Stimulated activated naive CD8-positive, alpha-beta T cell treated with anti-CD3 and anti-CD28 coated beads, Interleukin-15, Interleukin-2, amounts not matched to agents 100 U/mL and 50 U/mL, for 24 hours (primary cell): ENCODE measurements at regions not wholly inside any gene's neighbourhood (a gene's known extent, or its start where the extent isn't known, plus 50 kb on each side); places are given as distances from the start of the nearest gene placed in this dataset.

ENCODE experiments used
- ATAC-seq: fragments of 150-1000 bp; cut with Tn5 transposase; one replicate; pipeline ENCODE4 v1.10.0; 2021
- DNase-seq: peaks from one replicate; pipeline ENCODE4 v3.0.0; 2021

DNA sequence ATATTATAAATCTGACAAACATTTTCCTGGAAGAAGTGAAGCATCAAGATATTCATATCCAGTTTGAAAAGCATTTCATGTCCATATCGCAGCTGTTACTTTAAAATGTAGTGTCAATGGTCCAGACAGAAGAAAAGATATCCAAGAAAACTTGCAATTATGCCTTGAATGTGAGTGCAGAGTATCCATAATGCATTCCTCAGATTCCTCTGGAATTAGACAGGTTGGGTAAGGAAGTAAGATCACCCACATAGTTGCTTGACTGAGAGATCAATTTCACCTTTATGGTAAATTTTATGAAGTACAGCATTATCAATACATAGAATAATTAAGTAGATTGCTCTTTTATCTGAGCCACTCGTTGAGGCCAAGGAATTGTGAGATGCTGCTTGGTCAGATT, 327.0 kb upstream of the SLITRK5 start:
- ATAC-seq = no peak

DNA sequence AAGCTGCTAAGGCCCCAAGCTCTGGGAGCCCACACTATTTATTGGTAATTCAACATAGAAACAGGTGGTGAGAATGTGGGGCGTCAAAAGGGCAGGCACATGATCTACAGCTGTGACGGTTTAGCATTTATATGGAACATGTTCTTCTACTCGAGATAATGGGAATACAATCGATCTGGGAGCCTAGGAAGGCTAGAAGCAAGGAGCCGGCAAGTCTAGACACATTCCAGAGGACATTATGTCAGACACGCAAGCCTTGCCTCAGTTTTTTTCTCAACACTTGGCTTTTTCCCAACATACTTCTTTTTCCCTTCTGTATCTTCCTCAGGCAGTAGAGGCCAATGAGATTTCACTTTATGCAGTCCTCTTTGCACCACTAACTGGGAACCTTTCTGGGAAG, 315.7 kb upstream of the SLITRK5 start:
- no peak for DNase-seq
- no peak for ATAC-seq

More for the DNA sequence above, 327.0 kb upstream of the SLITRK5 start:
- DNase-seq = no peak

DNA sequence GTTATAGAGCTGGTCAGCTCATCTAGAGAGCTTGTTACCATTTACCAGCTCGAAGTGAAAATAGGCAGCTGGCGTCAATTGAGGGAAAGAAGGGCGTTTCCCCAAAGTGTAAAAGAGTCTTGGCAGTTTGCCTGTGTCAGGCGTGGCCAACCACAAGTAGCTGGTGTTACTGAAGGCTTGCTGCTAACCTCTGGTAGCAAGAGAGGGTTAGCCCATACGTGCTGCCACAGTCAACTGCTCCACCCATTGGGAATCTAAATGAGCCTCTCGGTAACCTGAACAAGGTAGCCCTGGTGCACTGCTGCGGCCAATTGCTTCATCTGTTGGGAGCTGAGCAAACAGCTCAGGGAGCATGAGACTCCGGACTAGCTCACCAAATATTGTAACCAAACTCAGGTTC, 314.9 kb upstream of the SLITRK5 start:
- DNase-seq (no peak), ATAC-seq (no peak)

DNA sequence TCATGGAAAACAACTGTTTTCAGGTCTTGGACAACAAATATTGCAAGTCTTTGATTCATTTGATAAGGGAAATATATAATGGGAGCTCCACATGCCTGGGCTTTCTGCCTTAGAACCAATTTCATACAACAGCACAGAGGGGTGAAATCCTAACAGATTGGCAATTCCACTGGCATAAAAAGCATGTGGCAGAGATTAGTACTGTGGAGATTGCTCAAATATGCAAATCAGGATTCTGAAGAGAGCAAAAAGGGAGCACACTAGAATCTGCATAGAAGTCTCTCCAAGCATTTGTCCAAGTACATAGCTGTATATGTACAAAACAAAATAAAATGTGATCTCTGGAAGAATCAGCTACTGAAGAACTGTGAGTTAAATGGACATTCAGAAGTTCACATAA, 312.9 kb upstream of the SLITRK5 start:
- ATAC-seq = no peak

DNA sequence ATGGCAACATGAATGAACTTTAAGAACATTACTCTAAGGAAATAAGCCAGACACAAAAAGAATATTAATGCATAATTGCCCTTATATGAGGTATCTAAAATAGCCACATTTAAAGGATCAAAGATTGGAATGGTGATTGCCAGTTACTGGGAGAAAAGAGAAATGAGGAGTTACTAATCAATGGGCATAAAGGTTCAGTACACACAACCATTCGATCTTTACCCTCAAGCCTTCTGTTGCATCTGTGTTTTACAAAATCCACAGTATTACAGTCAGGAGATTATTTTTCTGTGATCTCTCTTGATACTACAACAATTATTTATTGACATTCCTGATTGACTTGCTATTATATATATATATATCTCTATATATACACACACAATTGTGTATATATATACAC, 310.0 kb upstream of the SLITRK5 start:
- ATAC-seq = no peak
- no peak for DNase-seq

More for the DNA sequence above, 312.9 kb upstream of the SLITRK5 start:
- no peak for DNase-seq

DNA sequence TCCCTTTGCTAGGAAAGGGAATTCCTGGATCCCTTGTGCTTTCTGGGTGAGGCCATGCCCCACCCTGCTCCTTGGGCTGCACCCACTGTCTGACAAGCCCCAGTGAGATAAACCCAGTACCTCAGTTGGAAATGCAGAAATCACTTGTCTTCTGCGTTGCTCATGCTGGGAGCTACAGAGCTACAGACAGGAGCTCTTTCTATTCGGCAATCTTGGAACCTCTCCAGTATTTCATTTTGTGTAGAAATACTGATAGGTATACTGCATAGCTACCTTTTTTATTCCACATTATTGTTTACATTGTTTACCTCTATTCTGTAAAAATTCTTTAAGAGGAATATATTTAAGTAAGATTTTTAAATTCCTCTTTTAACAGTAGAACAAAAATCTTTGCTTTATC, 302.5 kb upstream of the SLITRK5 start:
- no peak for ATAC-seq
- DNase-seq = no peak

DNA sequence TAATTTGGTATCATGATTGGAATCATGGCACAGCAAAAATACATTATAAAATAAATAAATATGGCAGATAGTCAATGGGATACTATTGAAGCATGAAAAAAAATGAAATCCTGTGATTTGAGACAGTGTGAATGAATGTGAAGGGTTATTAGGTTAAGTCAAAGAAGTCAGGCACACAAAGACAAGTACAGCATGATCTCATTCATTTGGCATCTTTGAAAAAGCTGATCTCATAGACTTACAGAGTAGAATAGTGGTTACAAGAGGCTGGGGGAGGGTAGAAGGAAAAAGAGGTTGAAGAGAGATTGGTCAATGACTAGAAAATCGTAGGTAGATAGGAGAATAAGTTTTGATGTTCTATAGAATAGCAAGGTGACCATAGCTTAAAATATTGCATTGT, 295.1 kb upstream of the SLITRK5 start:
- ATAC-seq (no peak), DNase-seq (no peak)

DNA sequence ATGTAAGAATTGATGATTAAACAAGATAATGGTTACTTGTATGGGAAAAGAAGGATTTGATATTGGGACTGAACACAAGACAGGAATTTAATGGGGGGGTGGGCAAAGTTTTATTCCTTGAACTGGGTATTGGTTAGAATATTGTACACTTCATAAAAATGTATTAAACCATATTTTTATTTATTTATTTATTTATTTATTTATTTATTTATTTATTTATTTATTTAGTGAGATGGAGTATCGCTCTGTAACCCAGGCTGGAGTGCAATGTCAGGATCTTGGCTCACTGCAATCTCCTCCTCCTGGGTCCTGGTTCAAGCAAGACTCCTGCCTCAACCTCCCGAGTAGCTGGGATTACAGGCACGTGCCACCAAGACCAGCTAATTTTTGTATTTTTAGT, 287.1 kb upstream of the SLITRK5 start:
- ATAC-seq (no peak), DNase-seq (no peak)

DNA sequence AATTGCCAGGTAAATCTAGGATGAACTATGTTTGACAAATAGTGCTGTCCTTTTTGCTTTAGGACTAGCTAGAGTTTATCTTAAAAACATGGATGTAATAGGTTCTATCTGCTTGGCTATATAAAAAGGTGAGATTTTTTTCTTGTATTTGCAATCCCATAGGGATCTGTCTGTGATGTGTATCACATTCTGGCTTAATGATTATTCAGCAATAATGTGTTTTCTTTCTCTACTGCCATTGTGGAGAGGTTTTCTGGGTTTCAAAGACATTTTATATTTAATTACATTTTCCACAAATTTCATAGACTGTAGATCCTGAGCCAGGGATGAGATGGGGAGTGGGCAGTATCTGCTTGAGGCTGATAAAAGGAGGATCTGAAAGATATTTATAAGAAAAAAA, 277.8 kb upstream of the SLITRK5 start:
- no peak for ATAC-seq
- DNase-seq = no peak

DNA sequence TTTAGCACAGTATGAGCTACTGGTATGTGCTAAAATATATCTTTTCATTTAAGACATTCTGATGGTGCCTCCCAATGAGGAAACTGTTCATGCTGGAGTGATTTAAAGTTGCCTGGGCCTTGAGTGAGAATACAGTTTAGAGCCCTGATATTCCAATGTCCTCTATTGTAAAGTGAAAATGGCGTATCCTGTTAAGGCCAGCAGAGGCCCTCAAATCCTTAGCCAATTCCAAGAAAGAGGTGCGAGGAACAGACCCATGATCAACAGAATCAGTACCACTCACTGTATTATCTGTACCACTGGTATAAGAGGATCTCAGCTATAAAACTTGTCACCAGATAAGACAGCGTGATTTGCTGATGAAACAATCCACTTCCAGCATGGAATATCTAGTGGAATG, 273.1 kb upstream of the SLITRK5 start:
- no peak for DNase-seq
- ATAC-seq = no peak

DNA sequence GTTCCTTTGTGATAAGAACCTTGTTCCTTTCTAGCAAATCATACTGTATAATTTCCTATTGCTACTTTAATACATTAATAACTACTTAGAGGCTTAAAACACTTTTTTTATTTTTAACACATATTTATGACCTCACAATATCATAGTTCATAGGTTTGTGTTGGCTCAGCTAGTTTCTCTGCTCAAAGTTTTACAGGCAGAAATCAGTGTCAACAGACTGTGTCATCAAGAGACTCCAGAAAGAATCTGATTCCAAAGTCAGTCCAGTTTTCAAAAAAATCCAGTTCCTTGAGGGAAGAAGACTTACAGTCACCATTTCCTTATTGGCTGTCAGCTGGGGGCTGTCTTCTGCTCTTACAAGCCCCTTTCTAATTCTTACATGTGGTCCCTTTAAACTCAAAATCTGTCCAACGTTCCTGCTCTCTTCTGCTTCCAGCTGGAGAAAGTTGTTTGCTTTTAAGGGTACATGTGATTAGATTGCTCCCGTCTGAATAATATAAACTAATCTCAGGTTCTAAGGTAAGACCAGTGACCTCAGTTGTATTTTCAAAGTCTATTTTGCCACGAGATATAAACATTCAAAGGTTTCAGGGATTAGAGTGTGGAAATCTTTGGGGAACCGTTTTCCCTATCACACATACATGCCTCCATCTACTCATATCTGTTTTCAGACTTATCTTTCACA, 267.3 kb upstream of the SLITRK5 start:
- DNase-seq (no peak), ATAC-seq (no peak)

DNA sequence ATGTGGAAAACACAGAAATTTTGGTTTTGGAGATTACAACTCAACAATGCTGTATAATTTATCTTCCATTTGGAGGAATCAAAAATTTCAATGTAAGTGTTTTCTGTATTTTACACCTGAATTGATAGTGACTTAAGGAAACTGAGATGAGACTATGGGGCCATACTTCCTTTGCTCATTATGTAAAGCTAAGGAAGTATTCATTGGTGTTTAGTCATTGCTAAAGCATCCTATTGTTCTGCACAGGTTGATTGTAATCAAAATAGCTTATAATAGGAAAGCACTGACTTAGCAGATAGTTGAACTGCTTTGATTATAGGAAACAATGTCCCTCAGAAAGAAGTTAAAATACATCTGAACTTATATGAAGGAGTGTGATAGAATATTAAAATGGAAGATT, 244.4 kb upstream of the SLITRK5 start:
- DNase-seq = no peak
- no peak for ATAC-seq

DNA sequence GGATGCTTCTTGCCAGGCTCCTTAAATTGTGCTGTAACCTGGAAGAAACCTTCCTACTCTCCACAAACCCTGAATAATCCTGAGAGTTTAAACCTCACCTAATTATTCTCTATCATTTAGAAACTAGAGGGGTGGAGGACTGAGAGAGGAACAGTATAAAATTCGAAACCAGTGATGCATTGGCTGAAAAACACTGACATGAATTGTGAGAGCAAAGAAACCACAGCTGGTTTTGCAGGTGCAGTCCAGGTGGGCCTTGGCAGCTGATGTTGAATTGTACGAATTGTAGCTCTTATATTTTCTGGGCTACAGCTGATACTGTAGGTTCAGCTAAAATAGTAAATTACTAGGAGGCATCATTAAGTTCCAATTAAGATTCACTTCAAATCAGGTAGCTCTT, 227.0 kb upstream of the SLITRK5 start:
- ATAC-seq = no peak

DNA sequence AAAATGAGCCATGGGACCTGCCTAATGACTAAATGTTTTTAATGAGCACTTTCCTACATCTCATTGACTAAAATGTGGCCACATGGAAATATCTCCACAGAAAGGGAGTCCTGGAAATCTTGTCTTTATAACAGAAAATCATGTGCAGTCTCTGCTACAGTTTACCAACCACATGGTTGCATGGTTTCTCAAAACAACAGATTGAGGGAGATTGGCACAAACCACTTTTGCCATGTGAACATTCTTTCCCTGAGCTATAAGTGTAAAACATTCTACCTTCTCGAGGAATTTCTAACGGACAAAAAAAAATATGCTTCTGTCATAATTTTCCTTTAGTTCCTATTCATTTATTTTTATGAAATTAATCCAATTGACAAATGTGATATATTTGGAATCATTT, 218.9 kb upstream of the SLITRK5 start:
- DNase-seq (no peak), ATAC-seq (no peak)

More for the DNA sequence above, 227.0 kb upstream of the SLITRK5 start:
- no peak for DNase-seq

DNA sequence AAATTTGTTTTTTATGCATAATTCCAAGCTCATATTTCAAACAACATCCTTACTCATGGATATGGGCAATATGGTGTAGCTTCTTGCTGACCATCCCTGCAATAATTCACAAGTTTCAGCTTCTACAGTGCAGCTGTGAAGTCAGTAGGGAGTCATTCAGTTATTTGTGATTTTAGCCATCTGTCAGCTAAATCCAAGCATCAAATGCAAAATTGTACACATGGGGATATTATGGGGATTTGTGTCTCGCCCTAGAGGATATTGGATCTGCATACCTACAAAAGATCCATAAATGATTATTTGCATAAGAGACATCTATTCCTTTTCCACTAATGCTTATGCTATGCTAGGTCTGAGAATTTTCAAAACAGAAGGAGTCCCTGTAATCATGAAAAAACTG, 217.9 kb upstream of the SLITRK5 start:
- ATAC-seq = no peak

DNA sequence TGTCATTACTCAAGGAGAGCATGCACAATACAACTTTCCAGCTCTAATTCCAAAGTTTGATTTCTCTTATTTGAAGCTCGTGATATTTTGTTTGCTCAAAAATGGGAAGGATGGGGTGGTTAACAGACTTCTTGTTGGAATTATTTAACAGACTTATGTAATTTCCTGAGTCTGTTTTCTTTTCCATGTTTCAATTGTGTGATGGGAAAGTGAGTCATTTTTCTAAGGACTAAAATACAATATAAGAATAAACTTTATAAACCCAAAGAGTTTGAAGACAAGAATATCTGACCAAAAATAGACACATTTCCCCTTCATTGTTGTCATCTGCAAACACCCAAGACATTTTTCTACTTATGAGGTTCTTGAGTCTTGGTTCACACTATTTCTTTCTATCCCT, 211.8 kb upstream of the SLITRK5 start:
- no peak for ATAC-seq

More for the DNA sequence above, 217.9 kb upstream of the SLITRK5 start:
- DNase-seq = no peak

DNA sequence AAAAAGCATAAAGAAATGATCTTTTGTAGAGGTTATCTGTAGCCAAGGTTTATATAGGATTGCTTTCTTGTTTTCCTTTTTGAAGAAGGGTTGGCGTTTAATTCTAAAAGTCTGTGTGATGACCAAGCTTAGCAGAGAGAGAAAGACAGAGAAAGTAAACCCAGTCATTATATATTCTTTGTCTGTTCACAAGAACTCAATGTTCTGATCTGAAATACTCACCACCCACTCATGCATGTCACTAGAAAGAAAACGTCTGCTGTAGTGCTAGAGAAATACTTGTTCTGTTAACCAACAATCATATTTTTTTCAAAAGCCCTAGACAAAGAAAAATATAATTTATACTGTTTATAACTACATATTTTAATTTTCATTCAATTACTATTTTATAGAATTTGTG, 173.7 kb upstream of the SLITRK5 start:
- DNase-seq (no peak), ATAC-seq (no peak)

More for the DNA sequence above, 211.8 kb upstream of the SLITRK5 start:
- no peak for DNase-seq

DNA sequence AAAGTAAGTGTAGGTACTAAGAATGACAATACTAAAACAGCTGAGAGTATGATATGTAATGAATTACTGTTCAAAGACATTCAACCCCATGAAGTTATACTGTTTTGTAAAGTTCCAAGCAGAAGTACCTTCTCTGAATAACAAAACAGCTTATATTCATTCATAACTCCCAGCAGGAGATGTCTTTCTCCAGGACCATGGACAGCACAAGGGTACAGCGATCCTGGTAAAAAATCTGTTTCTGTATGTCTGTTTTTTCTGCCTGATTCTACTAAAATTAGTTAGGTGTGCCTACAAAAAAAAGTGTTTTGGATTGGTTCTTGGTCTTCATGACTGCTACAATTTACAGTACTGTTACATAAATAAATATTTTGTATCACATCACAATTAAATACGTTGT, 172.5 kb upstream of the SLITRK5 start:
- no peak for DNase-seq
- no peak for ATAC-seq

DNA sequence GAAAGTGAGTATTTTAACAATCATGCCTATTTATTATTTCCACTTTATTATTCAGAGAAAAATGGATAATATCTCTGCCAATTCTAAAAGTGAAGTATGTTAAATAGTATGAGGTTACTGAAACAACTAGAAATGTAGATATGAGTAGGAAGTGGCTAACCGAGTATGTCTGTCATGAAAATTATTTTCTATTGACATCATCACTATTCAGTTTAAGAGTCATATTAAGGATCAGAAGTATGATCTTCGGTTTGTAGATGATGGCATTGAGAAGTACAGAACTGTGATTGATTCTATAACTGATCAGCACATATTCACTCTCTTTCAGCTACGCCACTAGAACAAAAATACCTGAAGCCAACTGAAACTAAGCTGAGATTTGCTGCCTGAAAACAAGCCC, 146.4 kb upstream of the SLITRK5 start:
- ATAC-seq (no peak), DNase-seq (no peak)

DNA sequence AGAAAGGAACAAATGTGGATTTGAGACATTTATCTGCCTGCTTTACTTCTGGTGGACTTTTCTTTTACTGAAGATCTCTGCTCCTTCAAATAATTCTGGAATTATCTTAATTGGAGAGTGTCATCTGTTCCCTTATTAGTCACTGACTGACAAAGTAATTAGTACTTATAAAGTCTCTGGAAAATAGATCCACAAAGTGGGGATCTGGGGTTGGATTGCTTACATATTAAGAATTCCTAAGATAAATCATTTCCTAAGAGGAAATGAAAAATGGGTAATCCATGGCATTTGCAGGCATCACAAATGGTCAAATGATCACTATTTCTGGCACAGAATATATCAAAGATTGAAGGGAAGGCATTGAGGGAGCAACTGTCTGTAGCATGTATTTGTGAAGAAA, 137.4 kb upstream of the SLITRK5 start:
- DNase-seq (no peak), ATAC-seq (no peak)

DNA sequence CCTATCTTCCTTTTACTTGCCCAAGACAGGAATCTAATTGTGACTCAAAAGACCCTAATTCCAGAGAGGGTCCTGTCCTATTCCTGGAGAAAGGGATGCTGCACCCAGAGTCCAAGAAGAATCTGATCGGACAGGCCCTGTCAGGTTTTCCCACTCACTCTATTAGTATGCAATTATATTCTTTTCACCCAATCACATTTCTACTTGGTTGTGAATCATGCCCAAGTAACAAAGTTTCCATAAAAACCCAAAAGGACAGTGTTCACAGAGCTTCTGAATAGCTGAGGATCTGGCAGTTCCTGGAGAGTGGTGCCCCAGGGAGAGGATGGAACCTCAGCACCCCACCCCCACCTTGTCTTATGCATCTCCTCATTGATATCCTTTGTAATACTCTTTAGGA, 135.3 kb upstream of the SLITRK5 start:
- DNase-seq (no peak), ATAC-seq (no peak)

DNA sequence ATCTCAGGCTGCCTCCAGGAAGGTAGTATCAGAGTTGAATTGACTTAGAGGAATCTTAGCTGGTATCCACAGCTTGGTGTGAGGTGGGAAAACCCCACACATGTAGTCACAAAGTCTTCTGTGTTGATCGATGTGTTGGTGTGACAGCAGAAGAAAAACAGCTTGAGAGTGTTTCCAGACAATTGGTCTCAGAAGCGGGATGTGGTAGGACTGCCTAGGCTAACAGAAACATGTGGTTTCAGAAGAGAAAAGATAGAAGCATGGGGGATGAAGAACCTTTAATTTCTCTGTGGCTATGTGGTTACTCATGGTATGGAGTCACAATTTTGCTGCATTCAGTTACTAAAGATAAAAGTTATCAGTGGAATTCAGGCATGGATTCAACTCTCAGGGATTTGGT, 134.7 kb upstream of the SLITRK5 start:
- DNase-seq = no peak

DNA sequence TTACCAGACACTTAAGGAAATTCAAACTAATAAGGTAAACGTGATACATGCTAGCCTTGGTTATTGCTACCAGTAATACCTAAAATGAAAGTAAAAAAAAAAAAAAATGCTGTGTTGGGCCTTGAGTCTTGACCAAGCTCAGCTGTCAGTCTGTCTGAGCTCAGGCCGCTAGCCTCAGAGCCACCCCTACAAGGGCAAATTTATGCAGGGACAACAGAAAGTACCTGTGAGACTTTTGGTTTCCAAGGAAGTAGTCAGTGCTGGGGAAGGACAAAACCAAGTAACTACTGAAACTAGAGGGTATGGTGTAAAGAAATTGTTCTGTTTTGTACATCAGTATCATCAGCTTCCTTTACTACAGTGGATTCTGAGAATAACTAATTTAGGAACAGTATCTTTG, 134.3 kb upstream of the SLITRK5 start:
- no peak for DNase-seq
- no peak for ATAC-seq

More for the DNA sequence above, 134.7 kb upstream of the SLITRK5 start:
- no peak for ATAC-seq

DNA sequence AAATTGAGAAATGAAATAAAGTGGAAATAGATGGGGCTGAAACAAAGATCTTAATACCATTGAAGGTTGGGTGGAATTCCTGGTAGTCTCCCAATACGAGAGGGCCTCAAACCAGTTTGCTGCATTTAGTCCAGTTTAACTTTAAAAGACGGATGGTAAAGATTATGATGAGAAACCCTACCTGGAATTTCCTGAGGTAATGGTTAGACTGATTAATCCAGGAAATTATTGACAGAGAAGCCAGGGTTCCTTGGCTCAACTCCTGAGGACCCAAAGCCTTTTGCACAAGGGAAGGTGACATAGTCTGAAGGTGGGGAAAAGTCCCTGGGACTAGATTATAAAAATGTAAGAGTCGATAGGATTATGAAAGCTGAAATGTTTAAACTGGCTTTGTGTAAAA, 133.2 kb upstream of the SLITRK5 start:
- no peak for ATAC-seq
- DNase-seq = no peak
